Neural crest cell (in vitro differentiated cells): ENCODE measurements at regions not wholly inside any gene's neighbourhood (a gene's known extent, or its start where the extent isn't known, plus 50 kb on each side); places are given as distances from the start of the nearest gene placed in this dataset.

Source experiments
- DNase-seq: peaks from one replicate; pipeline ENCODE4 v3.0.0; 2021; ENCODE audit warnings: low read depth, mixed read lengths, low spot score
- H3K27ac Mint-ChIP-seq: one replicate; pipeline ENCODE4 v1.8.0; 2021; ENCODE audit warnings: mild to moderate bottlenecking, mixed read lengths; ENCODE audit not compliant: unreplicated experiment
- H3K27me3 Mint-ChIP-seq: 2 replicates; pipeline ENCODE4 v1.8.0; 2021; ENCODE audit warnings: low read depth, mild to moderate bottlenecking, mixed read lengths
- H3K36me3 Mint-ChIP-seq: 2 replicates; pipeline ENCODE4 v1.8.0; 2021; ENCODE audit warnings: low read depth, mild to moderate bottlenecking, mixed read lengths
- H3K4me1 Mint-ChIP-seq: 2 replicates; pipeline ENCODE4 v1.8.0; 2021; ENCODE audit warnings: mixed read lengths
- H3K4me3 Mint-ChIP-seq: one replicate; pipeline ENCODE4 v1.8.0; 2021; ENCODE audit warnings: mild to moderate bottlenecking, mixed read lengths
- H3K9me3 Mint-ChIP-seq: 2 replicates; pipeline ENCODE4 v1.8.0; 2021; ENCODE audit warnings: mixed read lengths
- TF ChIP-seq, protein P1 (sequence below): fragments of 200-600 bp; sonication (generic); conservative IDR thresholded peaks from 2 replicates; pipeline ENCODE4 v1.5.0; 2021; ENCODE audit warnings: antibody characterized with exemption, mild to moderate bottlenecking

- no peak for DNase-seq
- no peak overlapping the region for H3K27ac Mint-ChIP-seq
- H3K27me3 Mint-ChIP-seq: no peaks in the 10 kb centered on the region
- no peaks in the 10 kb centered on the region for H3K9me3 Mint-ChIP-seq
- no peak overlapping the region for H3K4me3 Mint-ChIP-seq
- TF ChIP-seq, protein P1, sequence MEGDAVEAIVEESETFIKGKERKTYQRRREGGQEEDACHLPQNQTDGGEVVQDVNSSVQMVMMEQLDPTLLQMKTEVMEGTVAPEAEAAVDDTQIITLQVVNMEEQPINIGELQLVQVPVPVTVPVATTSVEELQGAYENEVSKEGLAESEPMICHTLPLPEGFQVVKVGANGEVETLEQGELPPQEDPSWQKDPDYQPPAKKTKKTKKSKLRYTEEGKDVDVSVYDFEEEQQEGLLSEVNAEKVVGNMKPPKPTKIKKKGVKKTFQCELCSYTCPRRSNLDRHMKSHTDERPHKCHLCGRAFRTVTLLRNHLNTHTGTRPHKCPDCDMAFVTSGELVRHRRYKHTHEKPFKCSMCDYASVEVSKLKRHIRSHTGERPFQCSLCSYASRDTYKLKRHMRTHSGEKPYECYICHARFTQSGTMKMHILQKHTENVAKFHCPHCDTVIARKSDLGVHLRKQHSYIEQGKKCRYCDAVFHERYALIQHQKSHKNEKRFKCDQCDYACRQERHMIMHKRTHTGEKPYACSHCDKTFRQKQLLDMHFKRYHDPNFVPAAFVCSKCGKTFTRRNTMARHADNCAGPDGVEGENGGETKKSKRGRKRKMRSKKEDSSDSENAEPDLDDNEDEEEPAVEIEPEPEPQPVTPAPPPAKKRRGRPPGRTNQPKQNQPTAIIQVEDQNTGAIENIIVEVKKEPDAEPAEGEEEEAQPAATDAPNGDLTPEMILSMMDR: no peak
- no peaks in the 10 kb centered on the region for H3K36me3 Mint-ChIP-seq
- H3K4me1 Mint-ChIP-seq: no peaks in the 10 kb centered on the region
Observed at GRCh38 chr6:126661646-126662045, 321.7 kb downstream of the CENPW start.

DNA sequence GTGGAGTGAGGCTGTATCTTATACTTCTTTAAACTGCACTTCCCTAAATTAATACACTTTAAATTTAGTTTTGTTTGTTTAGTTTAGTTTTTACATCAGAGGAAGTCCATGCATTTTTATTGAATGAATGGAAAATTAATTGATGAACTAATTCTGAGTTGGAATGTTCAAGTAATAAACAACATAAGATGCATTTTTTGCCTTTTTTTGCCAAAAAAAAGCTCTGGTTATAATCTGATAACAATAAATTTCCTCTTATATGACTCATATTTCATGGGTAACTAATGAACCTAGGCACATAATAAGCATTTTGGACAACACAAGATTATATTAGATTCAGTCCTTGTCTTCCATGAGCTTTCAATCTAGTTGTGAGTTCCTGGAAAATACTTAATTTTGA is 323.1 kb downstream of the CENPW start:
- TF ChIP-seq, protein P1: no peak
- Mint-ChIP-seq H3K27ac (no peak overlapping the region), H3K4me1 (no peaks in the 10 kb centered on the region), H3K27me3 (no peaks in the 10 kb centered on the region), H3K36me3 (no peaks in the 10 kb centered on the region), H3K9me3 (no peaks in the 10 kb centered on the region), H3K4me3 (no peak overlapping the region)
- no peak for DNase-seq

GRCh38 chr6:126664271-126664670 is 324.4 kb downstream of the CENPW start:
- no peak for DNase-seq

GRCh38 chr6:126665551-126665950 is 325.6 kb downstream of the CENPW start:
- Mint-ChIP-seq H3K27ac (no peak overlapping the region), H3K4me3 (no peak overlapping the region), H3K4me1 (no peaks in the 10 kb centered on the region), H3K27me3 (no peaks in the 10 kb centered on the region), H3K9me3 (no peaks in the 10 kb centered on the region), H3K36me3 (no peaks in the 10 kb centered on the region)
- TF ChIP-seq, protein P1: no peak
- DNase-seq: no peak

More at GRCh38 chr6:126664271-126664670, 324.4 kb downstream of the CENPW start:
- Mint-ChIP-seq H3K27ac (no peak overlapping the region), H3K27me3 (no peaks in the 10 kb centered on the region), H3K9me3 (no peaks in the 10 kb centered on the region), H3K36me3 (no peaks in the 10 kb centered on the region), H3K4me3 (no peak overlapping the region), H3K4me1 (no peaks in the 10 kb centered on the region)
- TF ChIP-seq, protein P1: no peak

- Mint-ChIP-seq H3K27me3 (no peaks in the 10 kb centered on the region), H3K4me3 (no peak overlapping the region), H3K4me1 (no peaks in the 10 kb centered on the region), H3K9me3 (no peaks in the 10 kb centered on the region), H3K36me3 (no peaks in the 10 kb centered on the region), H3K27ac (no peak overlapping the region)
- no peak for DNase-seq
- TF ChIP-seq, protein P1: no peak
Observed at GRCh38 chr6:126667071-126667470, 327.2 kb downstream of the CENPW start.

GRCh38 chr6:126667728-126668127 is 327.8 kb downstream of the CENPW start:
- H3K9me3 Mint-ChIP-seq: no peaks in the 10 kb centered on the region
- TF ChIP-seq, protein P1: no peak
- no peak overlapping the region for H3K27ac Mint-ChIP-seq
- DNase-seq: no peak
- H3K36me3 Mint-ChIP-seq: no peaks in the 10 kb centered on the region
- no peaks in the 10 kb centered on the region for H3K4me1 Mint-ChIP-seq
- H3K4me3 Mint-ChIP-seq: no peak overlapping the region
- H3K27me3 Mint-ChIP-seq: no peaks in the 10 kb centered on the region
